IPS-18c (cell line): ENCODE measurements at regions not wholly inside any gene's neighbourhood (a gene's known extent, or its start where the extent isn't known, plus 50 kb on each side); places are given as distances from the start of the nearest gene placed in this dataset.
"Not testable (repeated sequence)": the region's sequence is repeated elsewhere in the genome, so short reads cannot be mapped to it uniquely, and the experiment has no call there.

Experiments
- H3K4me3 ChIP-seq: 2 replicates; pipeline ENCODE4 v1.7.0; 2013; ENCODE audit warnings: low read depth, mild to moderate bottlenecking, low read length, moderate library complexity; ENCODE audit not compliant: insufficient read depth
- H3K9me3 ChIP-seq: one replicate; pipeline ENCODE4 v1.6.1; 2013; ENCODE audit warnings: mild to moderate bottlenecking, low read length, moderate library complexity; ENCODE audit not compliant: control insufficient read depth, insufficient read depth

GRCh38 chr7:136502162-136502561 lies 366.3 kb upstream of the CHRM2 start:
- Histone ChIP-seq H3K9me3 (no peaks in the 10 kb centered on the region), H3K4me3 (no peak overlapping the region)

DNA sequence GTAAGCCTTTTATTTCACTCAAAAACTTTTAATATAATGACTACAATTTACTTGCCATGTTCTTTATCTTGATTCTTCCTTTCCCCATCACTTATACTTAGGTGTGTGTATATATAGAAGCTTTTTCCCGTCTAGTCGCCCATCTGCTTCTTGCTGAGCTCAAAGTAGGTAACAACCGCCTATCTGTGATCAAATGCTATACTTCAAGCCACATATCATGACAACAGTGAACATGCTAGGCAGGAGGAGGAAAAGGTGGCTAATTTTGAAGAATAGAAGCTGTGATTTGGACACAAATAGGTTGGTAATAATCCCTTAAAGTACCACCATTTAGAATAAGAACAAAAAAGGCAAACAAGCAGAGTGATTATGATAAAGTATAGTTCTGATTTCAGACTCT lies 367.3 kb upstream of the CHRM2 start:
- no peak overlapping the region for H3K4me3 ChIP-seq
- no peaks in the 10 kb centered on the region for H3K9me3 ChIP-seq

GRCh38 chr7:136496551-136496950 lies 371.9 kb upstream of the CHRM2 start:
- H3K4me3 ChIP-seq: no peak overlapping the region
- no peaks in the 10 kb centered on the region for H3K9me3 ChIP-seq

GRCh38 chr7:136495081-136495480 lies 373.4 kb upstream of the CHRM2 start:
- H3K9me3 ChIP-seq: no peaks in the 10 kb centered on the region
- H3K4me3 ChIP-seq: no peak overlapping the region

DNA sequence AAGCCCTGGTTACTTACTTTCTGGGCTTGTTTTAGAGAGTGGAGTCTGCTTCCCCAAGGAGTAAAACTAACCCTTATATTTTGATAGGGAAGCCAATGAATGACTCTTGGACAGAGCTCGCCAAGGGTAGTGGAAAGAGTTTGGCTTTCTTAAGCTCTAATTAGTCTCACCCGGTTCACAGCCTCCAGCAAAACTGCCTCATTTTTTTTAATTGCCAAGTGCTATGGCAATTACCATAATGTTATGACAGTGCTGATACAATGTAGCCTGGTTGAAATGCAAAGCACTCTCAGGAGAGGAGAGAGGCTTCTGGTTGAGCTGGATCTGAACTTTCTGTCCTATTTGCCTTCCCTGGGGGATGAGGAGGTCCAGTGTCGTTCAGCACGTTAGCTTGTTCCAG lies 376.1 kb upstream of the CHRM2 start:
- H3K4me3 ChIP-seq: no peak overlapping the region
- peaks cover 3% of the 10 kb centered on the region for H3K9me3 ChIP-seq

DNA sequence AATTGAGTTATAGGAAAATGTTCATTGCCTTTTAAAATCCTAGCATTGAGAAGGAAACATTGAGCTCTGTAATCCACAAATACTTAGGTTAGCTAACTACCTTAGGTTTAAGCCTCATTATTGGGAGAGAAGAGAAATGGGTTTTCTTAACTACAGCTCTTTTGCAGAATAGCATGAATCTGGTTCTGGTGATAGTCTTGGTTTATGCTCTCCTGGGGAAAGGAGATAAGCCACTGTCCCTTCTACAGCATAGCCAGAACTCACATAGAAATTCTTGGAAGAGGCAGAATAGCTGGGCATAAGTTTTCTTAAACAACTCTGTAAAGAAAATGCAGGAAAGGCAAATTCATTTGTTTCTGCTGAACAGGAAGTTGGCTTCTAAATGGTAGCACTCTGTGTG lies 378.6 kb upstream of the CHRM2 start:
- H3K4me3 ChIP-seq: no peak overlapping the region
- peaks cover 3% of the 10 kb centered on the region for H3K9me3 ChIP-seq

DNA sequence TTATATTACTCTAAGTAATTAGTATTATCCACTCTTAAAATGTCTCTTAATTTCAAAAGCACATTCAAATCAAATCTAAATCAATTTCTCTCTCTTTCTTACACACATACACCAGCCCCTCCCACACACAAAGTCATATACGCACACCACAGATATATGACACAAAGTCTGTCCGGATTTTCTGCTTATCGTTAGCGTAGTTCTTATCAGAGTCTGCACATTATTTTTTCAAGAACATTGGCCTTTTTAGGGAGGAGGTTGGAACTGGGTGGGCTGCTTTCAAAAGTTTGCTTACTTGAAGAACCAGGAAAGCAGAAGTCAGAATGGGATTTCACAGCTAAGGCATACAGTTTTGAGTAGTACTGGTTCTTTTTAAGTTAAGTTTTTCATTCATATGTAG lies 387.6 kb upstream of the CHRM2 start:
- H3K9me3 ChIP-seq: no peaks in the 10 kb centered on the region
- H3K4me3 ChIP-seq: no peak overlapping the region

- Histone ChIP-seq H3K9me3 (no peaks in the 10 kb centered on the region), H3K4me3 (no peak overlapping the region)
These were observed 388.5 kb upstream of the CHRM2 start for GRCh38 chr7:136479922-136480321.

DNA sequence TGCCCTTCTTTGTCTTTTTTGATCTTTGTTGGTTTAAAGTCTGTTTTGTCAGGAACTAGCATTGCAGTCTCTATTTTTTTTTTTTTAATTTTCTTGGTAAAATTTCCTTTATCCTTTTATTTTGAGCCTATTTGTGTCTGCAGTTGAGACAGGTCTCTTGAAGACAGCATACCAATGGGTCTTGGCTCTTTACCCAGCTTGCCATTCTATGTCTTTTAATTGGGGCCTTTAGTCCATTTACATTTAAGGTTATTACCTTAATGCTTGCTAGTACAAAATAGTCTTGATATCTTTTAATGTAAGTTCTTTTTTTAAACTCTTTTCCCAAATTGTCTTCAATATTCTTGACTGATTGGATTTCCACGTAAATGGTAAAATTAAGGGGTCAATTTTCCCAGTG lies 398.3 kb upstream of the CHRM2 start:
- Histone ChIP-seq H3K9me3 (peaks cover 3% of the 10 kb centered on the region), H3K4me3 (no peak overlapping the region)

DNA sequence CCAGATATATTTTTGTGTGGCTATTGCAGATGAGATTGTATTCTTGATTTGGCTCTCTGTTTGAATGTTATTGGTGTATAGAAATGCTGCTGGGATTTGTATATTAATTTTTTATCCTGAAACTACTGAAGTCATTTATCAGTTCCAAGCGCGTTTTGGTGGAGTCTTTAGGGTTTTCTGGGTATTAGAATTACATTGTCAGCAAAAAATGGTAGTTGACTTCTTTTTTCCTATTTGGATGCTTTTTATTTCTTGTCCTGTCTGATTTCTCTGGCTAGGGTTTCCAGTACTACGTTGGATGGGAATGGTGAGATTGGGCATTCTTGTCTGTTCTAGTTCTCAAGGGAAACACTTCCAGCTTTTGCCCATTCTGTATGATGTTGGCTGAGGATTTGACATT lies 415.5 kb upstream of the CHRM2 start:
- no peaks in the 10 kb centered on the region for H3K9me3 ChIP-seq

DNA sequence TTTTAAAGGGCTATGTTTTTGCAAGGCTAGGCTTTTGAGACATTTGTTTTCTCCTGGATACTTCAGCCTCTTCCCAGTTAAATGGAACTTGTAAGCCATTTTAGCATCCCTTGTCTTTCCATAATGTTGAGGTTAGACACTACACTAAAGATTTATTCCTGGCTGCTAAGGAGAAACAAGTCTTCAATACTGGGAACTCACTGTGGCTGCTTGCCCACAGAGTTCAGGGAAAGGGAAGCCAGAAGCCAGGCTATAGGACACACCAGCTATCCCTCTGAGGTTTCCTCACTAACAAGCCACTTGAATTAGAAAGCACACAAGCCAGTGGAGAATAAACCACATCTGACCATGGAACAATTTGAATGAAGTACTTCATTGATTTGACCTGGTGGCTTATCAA lies 421.7 kb upstream of the CHRM2 start:
- Histone ChIP-seq H3K9me3 (no peaks in the 10 kb centered on the region), H3K4me3 (no peak overlapping the region)

More for the DNA sequence above, 415.5 kb upstream of the CHRM2 start:
- H3K4me3 ChIP-seq: no peak overlapping the region

DNA sequence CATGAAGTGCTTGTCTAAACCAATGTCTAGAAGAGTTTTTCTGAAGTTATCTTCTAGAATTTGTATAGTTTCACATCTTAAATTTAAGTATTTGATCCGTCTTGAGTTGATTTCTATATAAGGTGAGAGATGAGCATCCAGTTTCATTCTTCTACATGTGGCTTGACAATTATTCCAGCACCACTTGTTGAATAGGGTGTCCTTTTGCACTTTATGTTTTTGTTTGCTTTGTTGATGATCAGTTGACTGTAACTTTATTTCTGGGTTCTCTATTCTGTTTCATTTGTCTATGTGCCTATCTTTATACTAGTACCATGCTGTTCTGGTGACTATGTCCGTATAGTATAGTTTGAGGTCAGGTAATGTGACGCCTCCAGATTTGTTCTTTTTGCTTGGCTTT lies 426.6 kb upstream of the CHRM2 start:
- H3K9me3 ChIP-seq: no peaks in the 10 kb centered on the region
- H3K4me3 ChIP-seq: no peak overlapping the region

DNA sequence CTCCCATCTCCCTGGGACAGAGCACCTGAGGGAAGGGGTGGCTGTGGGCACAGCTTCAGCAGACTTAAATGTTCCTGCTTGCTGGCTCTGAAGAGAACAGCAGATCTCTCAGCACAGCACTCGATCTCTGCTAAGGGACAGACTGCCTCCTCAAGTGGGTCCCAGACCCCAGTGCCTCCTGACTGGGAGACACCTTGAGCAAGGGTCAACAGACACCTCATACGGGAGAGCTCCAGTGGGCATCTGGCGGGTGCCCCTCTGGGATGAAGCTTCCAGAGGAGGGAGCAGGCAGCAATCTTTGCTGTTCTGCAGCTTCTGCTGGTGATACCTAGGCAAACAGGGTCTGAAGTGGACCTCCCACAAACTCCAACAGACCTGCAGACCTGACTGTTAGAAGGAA lies 436.7 kb upstream of the CHRM2 start:
- H3K9me3 ChIP-seq, H3K4me3 ChIP-seq: not testable (repeated sequence)

DNA sequence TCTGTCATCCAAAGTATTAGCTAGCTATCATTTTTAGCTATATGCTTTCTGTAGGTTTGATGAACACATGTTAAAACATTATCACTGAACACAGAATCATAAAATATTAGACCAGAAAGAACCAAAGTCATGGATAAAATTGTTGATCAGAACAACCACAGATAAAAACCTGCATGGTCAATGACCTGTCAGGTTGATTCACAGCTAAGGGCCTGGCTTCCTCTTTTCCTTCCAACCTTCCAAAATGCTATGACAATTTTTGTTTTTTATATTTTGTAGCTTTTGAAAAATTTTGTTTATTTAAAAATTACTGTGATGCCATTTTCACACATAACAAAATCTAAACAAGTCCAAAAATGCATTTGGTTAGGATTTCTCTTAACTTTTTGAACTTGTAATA lies 444.4 kb upstream of the CHRM2 start:
- Histone ChIP-seq H3K9me3 (no peaks in the 10 kb centered on the region), H3K4me3 (no peak overlapping the region)

DNA sequence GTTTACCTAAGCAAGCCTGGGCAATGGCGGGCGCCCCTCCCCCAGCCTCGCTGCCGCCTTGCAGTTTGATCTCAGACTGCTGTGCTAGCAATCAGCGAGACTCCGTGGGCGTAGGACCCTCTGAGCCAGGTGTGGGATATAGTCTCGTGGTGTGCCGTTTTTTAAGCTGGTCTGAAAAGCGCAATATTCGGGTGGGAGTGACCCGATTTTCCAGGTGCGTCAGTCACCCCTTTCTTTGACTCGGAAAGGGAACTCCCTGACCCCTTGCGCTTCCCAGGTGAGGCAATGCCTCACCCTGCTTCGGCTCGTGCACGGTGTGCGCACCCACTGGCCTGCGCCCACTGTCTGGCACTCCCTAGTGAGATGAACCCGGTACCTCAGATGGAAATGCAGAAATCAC lies 442.6 kb upstream of the MTPN start:
- not testable (repeated sequence) for H3K9me3 ChIP-seq, H3K4me3 ChIP-seq

- Histone ChIP-seq H3K9me3 (no peaks in the 10 kb centered on the region), H3K4me3 (no peak overlapping the region)
These were observed 435.8 kb upstream of the MTPN start for GRCh38 chr7:136412952-136413351.

DNA sequence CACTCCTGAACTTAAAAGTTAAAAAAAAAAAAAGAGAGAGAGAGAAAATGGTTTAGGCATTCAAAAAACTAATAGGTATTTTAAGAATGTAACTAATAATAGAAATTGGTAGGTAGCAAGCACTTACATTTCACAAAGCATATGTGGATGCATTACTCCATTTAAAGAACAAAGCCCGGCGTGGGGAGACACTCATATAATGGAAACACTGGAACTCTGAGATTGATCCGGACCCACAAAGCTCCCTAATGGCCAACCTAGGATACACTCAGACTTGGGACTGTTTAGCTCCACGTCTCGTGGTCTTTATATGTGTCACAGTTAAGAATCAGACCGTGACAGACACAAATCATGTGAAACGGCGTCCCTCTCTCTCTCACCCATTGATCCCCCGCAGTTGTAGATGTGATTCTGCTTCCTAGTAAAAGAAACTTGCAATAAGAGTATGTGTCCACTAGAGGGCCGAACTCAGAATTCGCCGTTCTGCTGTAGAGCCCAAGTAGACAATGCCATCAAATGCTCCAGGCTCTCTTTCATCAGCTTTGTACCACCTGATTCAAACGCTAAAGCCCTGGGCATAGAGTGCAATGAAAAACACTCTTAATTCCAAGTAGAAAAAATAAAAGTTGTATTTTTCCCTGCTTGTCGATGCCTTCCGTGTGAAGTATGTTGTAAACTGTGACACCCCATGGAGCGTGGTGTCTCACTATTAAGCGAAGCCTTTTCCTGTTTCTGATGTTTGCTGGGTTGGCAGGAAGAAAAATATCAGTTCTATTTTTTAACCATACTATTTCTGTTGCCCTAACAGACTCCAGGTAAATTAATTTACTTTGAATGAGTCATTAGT lies 429.0 kb upstream of the MTPN start:
- Histone ChIP-seq H3K9me3 (no peaks in the 10 kb centered on the region), H3K4me3 (peak overlapping the region; percentile 26; the same call in 1 of the 2 replicates)

DNA sequence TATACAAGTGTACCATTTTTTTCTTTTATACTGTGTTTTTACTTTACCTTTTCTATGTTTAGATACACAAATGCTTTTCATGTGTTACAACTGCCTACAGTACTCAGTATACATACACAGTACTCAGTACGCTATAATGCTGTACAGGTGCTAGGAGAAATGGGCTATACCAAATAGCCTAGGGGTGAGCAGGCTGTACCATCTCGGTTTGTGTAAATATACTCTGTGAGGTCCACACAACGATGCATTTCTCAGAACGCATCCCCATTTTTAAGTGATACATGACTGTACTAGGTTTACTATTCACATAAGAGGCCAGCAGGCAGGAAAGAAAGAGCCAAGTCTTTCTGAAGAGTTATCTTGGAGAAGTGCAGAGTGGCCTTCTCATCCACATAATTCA lies 426.4 kb upstream of the MTPN start:
- no peaks in the 10 kb centered on the region for H3K9me3 ChIP-seq
- no peak overlapping the region for H3K4me3 ChIP-seq

- no peak overlapping the region for H3K4me3 ChIP-seq
These were observed 423.7 kb upstream of the MTPN start for GRCh38 chr7:136400877-136401276.

More at GRCh38 chr7:136400877-136401276, 423.7 kb upstream of the MTPN start:
- no peaks in the 10 kb centered on the region for H3K9me3 ChIP-seq
